Right cardiac atrium (tissue), 5 donors: ENCODE measurements at regions not wholly inside any gene's neighbourhood (a gene's known extent, or its start where the extent isn't known, plus 50 kb on each side); places are given as distances from the start of the nearest gene placed in this dataset.
"Not testable (repeated sequence)": the region's sequence is repeated elsewhere in the genome, so short reads cannot be mapped to it uniquely, and the experiment has no call there.

Experiments used
- ATAC-seq, 2 donors: fragments of 200-7000 bp; cut with Tn5 transposase; one replicate each; pipeline versions ENCODE4 v1.8.0 to v1.9.1; 2020; ENCODE audit warnings: moderate library complexity in 2 of 2, mild to moderate bottlenecking in 1 of 2
- DNase-seq, 3 donors: peaks; one replicate each; pipeline ENCODE4 v3.0.0-alpha.2; 2020
- H3K27ac ChIP-seq: one replicate; pipeline ENCODE4 v1.5.1; 2013; ENCODE audit warnings: mild to moderate bottlenecking, low read length, control low read depth, moderate library complexity
- H3K27me3 ChIP-seq: one replicate; pipeline ENCODE4 v1.6.1; 2013; ENCODE audit not compliant: control insufficient read depth, insufficient read depth
- H3K4me1 ChIP-seq: one replicate; pipeline ENCODE4 v1.6.1; 2013; ENCODE audit warnings: low read length; ENCODE audit not compliant: control insufficient read depth, insufficient read depth
- H3K4me3 ChIP-seq: one replicate; pipeline ENCODE4 v1.5.1; 2013; ENCODE audit warnings: low read length, control low read depth
- H3K9me3 ChIP-seq: one replicate; pipeline ENCODE4 v1.6.1; 2013; ENCODE audit warnings: low read length; ENCODE audit not compliant: control insufficient read depth
- WGBS: extraction: QIAGEN DNeasy Blood & Tissue Kit; methylation state at CpG from one replicate; pipeline ENCODE4 v1.1.7; 2013; 5-methylcytosine and 5-hydroxymethylcytosine counted together
- intact Hi-C, 4 donors: fragments of 100-400 bp; cut with DNase I; formaldehyde crosslinking; loops; one replicate each; pipeline versions ENCODE4 v1.11.0 to v1.14.0; 2022 to 2023
- donor health status: healthy with polysubstance abuse.
- donor health status: DM: no; HTN: yes; CAD: no.
- donor health status: DM: no; HTN: no; CAD: no.
- donor health status: DM: no; HTN: yes; CAD: no; lungs with severe emphysema.
- donor health status: DM: yes; HTN: yes; CAD: no.

DNA sequence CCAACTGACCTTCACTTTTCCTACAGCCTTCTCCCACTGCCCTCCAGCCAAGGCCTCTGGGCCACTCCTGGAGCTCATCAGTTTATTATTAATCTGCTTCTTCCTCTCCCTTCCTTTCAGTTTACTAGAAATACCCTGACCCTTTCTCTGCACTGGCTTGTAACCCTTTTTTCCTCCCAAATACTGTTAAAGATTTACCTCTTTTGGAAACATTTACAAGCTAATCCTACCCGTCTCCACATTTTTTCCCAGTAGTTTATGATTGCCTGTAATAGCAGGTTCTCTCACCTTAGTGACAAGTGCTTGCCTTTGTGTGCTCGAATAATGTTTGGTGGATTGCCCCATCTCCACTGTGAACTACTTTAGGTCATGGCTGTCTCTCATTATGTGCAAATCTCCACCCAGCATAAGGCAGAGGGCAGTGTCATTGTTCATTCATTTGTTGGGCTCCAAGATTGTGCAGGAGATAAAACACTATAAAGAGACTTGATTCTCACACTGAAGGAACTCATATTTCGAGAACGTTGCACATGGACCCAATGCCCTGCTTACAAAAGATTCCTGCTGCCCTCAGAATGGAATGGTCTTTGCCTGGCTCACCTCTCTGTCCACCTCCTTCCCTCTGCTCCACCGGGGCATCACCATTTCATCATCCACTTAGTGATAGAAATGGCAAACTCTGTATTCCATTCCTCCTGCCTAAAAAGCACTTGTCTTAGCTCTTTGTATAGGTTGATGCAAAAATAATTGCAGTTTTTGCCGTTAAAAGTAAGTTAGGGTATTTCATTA, 491.1 kb downstream of the UTRN start:
- ATAC-seq: no peak
- Histone ChIP-seq H3K4me1 (no peaks in the 10 kb centered on the region), H3K27ac (no peak overlapping the region), H3K27me3 (no peaks in the 10 kb centered on the region), H3K9me3 (no peaks in the 10 kb centered on the region), H3K4me3 (no peak overlapping the region)
- 95% methylated on average over 6 of the region's 6 CpGs for WGBS
- DNase-seq: no peak
- intact Hi-C loops: no loop called here

DNA sequence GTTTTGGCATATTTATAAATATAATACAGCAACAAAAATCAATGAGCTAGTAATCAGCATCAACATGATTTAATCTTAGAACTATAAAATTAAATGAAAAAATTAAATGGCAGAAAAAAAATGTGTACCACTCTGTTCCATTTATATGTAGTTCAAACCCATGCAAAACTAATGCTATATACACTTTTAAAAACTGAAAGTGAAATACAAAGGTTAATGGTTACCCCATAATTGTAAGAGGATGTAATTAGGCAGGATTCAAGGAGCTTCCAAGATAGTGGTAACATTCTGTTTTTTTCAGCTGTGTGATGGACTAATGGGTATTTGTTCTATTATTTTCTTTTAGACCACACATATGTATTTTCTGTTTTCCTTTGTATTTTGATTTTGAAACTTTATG, 492.1 kb downstream of the UTRN start:
- Histone ChIP-seq H3K4me1 (no peaks in the 10 kb centered on the region), H3K27me3 (no peaks in the 10 kb centered on the region), H3K9me3 (no peaks in the 10 kb centered on the region), H3K27ac (no peak overlapping the region), H3K4me3 (no peak overlapping the region)
- no peak for ATAC-seq
- intact Hi-C loops: no loop called here
- no peak for DNase-seq

DNA sequence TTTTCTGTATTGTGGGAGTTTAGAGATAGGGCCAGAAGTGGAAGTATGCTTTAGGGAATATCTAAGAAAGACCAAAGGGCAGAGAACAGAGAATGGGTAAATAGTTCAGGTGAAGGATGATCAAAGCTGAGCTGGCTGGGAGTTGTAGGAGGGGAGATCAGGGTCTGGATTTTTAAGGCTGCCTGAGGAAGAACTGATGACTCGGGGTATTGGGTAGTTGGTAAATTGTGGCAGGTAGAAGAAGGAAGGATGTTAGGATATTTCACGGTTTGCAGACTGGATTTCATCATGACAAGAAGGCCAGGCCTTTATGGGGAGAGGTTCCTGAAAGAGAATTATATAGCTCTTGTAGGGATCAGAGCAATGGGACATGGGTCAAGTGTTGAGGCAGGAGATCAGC, 492.9 kb downstream of the UTRN start:
- Histone ChIP-seq H3K4me3 (no peak overlapping the region), H3K9me3 (no peaks in the 10 kb centered on the region), H3K27me3 (no peaks in the 10 kb centered on the region), H3K27ac (no peak overlapping the region), H3K4me1 (no peaks in the 10 kb centered on the region)
- ATAC-seq: no peak
- 77% methylated on average over 2 of the region's 2 CpGs for WGBS
- intact Hi-C loops: no loop called here
- no peak for DNase-seq

DNA sequence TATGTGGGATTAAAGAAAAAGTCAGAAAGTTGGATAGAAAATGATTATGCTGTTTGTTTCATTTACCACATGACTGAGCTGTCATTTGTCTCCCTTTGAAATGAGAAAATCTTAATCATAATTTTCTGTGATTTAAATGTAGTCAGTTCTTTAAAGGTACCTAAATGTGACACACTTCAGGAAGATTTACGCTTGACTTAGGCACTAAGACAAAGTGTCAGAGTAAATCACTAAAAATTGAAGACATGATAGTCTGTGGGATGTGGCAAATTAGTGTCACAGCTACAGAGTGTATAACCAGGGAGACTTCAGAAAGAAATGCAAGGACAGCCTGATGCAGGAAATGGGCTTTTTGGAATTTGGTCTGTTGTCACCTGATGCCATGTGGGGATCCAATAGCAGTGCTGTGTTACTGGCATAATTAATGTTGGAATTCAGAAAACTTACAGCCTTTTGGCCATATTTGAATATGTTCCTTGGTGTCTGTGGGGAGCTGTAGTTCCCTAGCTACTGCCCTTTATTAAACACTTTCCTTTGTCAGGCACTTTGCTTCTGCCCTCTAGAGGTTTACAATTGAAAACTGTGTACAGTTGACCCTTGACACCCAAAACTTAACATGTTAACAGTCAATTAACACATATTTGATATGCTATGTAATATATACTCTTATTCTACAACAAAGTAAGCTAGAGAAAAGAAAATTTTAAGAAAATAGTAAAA, 493.8 kb downstream of the UTRN start:
- intact Hi-C loops: no loop called here
- Histone ChIP-seq H3K4me3 (no peak overlapping the region), H3K4me1 (no peaks in the 10 kb centered on the region), H3K27me3 (no peaks in the 10 kb centered on the region), H3K9me3 (no peaks in the 10 kb centered on the region), H3K27ac (no peak overlapping the region)
- 97% methylated on average over 1 of the region's 1 CpG for WGBS
- ATAC-seq (no peak), DNase-seq (no peak)

DNA sequence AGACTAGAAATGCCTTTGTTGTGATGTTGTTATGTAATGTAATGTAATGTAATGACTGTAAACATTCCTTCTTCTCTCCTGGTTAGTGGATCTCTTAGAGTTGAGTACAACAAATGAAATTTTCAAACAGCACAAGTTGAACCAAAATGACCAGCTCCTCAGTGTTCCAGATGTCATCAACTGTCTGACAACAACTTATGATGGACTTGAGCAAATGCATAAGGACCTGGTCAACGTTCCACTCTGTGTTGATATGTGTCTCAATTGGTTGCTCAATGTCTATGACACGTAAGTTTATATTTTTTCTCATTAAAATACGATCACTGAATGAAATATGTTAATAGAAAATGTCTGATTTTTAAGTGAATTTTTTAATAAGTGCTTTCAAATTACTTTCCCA, 496.7 kb downstream of the UTRN start:
- 87% methylated on average over 3 of the region's 3 CpGs for WGBS
- H3K4me3 ChIP-seq: no peak overlapping the region
- intact Hi-C loops: no loop called here
- H3K27ac ChIP-seq: no peak overlapping the region
- ATAC-seq (no peak), DNase-seq (no peak)
- H3K27me3 ChIP-seq: no peaks in the 10 kb centered on the region
- no peaks in the 10 kb centered on the region for H3K4me1 ChIP-seq
- no peaks in the 10 kb centered on the region for H3K9me3 ChIP-seq

DNA sequence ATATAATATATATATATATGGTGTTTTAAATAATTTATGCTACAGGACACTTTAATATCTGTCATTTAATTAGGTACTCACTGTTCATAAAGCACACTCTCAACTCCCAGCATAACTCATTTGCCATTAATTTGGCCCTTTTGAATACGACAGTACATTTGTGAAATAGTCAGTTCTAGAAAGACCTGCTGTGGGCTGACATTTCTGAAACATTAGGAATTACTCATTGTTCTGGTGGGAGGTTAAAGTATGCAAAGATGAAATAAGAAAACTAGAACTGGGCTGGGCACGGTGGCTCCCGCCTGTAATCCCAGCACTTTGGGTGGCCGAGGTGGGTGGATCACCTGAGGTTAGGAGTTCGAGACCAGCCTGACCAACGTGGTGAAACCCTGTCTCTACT, 497.5 kb downstream of the UTRN start:
- no peak overlapping the region for H3K27ac ChIP-seq
- 96% methylated on average over 6 of the region's 6 CpGs for WGBS
- no peaks in the 10 kb centered on the region for H3K9me3 ChIP-seq
- intact Hi-C loops: no loop called here
- DNase-seq (no peak), ATAC-seq (no peak)
- no peaks in the 10 kb centered on the region for H3K4me1 ChIP-seq
- H3K4me3 ChIP-seq: no peak overlapping the region
- no peaks in the 10 kb centered on the region for H3K27me3 ChIP-seq

DNA sequence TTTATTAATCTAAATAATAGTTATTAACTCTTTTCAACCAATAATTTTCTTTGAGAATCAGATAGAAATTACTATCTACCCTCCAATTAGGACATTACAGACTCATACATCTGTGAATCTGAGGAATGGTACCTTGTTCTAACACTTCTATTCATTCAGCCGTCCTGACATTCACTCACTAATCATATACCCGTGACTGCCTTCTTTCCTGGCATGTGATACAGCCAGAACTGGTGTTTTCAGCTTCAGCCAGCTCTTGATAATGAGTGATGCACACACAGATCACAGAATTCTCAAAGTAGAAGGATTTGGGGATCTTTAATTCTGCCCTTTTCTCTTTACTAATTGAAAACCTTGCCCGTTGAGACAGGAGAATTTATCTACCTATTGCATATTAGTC, 499.9 kb downstream of the UTRN start:
- no peak overlapping the region for H3K4me3 ChIP-seq
- intact Hi-C loops: no loop called here
- no peak overlapping the region for H3K27ac ChIP-seq
- H3K4me1 ChIP-seq: no peaks in the 10 kb centered on the region
- no peaks in the 10 kb centered on the region for H3K9me3 ChIP-seq
- DNase-seq (no peak), ATAC-seq (no peak)
- 86% methylated on average over 3 of the region's 3 CpGs for WGBS
- no peaks in the 10 kb centered on the region for H3K27me3 ChIP-seq

DNA sequence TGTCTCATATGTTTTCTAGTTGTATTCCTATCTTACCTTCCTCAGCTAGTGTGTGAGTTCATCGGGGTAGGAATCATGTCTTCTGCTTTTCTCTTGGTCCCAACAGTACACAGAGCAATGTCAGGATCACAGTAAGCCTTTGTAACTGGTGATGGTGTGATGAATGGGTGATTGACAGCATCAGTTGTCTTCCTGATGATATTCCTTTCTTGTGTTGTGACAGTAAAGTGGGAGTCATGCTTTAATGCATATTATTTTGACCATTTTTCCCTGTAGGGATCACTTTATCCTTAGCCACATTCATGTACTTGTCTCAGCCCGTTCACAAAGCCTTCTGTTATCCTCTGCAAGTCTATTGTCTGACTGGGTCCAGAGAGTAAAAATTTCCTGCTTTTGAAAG, 501.7 kb downstream of the UTRN start:
- 78% methylated on average over 2 of the region's 2 CpGs for WGBS

DNA sequence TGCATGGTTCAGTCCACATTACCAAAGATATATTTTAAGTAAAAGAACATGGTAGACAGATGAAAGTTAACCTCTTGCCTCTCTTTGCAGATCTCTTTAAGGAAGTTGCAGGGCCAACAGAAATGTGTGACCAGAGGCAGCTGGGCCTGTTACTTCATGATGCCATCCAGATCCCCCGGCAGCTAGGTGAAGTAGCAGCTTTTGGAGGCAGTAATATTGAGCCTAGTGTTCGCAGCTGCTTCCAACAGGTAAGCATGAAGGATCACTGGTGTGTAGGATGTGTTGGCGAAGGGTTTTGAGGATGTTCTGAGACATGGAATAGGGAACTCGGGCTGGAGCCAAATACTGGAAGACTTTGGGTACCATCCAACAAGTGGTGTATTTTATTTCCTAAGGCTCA, 508.6 kb downstream of the UTRN start:
- Histone ChIP-seq H3K9me3 (no peaks in the 10 kb centered on the region), H3K4me1 (no peaks in the 10 kb centered on the region), H3K4me3 (no peak overlapping the region), H3K27ac (no peak overlapping the region), H3K27me3 (no peaks in the 10 kb centered on the region)
- 85% methylated on average over 4 of the region's 4 CpGs for WGBS
- DNase-seq (no peak), ATAC-seq (no peak)
- intact Hi-C loops: no loop called here

More for the DNA sequence above, 501.7 kb downstream of the UTRN start:
- ATAC-seq: no peak
- DNase-seq: no peak
- Histone ChIP-seq H3K9me3 (no peaks in the 10 kb centered on the region), H3K4me3 (no peak overlapping the region), H3K4me1 (no peaks in the 10 kb centered on the region), H3K27me3 (no peaks in the 10 kb centered on the region), H3K27ac (no peak overlapping the region)
- intact Hi-C loops: no loop called here

DNA sequence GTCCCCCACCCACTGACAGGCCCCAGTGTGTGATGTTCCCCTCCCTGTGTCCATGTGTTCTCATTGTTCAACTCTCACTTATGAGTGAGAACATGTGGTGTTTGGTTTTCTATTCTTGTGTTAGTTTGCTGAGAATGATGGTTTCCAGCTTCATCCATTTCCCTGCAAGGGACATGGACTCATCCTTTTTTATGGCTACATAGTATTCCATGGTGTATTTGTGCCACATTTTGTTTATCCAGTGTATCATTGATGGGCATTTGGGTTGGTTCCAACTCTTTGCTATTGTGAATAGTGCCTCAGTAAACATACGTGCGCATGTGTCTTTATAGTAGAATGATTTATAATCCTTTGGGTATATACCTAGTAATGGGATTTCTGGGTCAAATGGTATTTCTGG, 509.9 kb downstream of the UTRN start:
- H3K27me3 ChIP-seq, H3K4me1 ChIP-seq, intact Hi-C loops, H3K4me3 ChIP-seq, DNase-seq, H3K9me3 ChIP-seq, H3K27ac ChIP-seq, ATAC-seq: not testable (repeated sequence)
- WGBS: over 99% methylated on average over 2 of the region's 2 CpGs

DNA sequence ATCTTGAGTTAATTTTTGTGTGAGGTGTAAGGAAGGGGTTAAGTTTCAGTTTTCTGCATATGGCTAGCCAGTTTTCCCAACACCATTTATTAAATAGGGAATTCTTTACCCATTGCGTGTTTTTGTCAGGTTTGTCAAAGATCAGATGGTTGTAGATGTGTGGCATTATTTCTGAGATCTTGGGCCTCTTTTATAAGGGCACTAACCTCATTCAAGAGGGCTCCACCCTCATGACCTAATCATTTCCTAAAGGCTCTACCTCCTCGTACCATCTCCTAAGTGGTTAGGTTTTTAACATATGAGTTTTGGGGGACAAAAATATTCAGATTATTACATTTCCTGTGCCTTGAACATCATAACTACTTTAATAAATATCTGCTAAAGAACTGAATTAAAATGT, 510.9 kb downstream of the UTRN start:
- H3K4me1 ChIP-seq: no peaks in the 10 kb centered on the region
- no peak overlapping the region for H3K4me3 ChIP-seq
- no peaks in the 10 kb centered on the region for H3K9me3 ChIP-seq
- no peak for DNase-seq
- no peak for ATAC-seq
- intact Hi-C loops: no loop called here
- 99% methylated on average over 2 of the region's 2 CpGs for WGBS
- no peak overlapping the region for H3K27ac ChIP-seq
- H3K27me3 ChIP-seq: no peaks in the 10 kb centered on the region
